CD14-positive monocyte (primary cell): ENCODE measurements at regions not wholly inside any gene's neighbourhood (a gene's known extent, or its start where the extent isn't known, plus 50 kb on each side); places are given as distances from the start of the nearest gene placed in this dataset.

Experiments used
- DNase-seq, 3 donors: peaks; one replicate each; pipeline ENCODE4 v3.0.0-alpha.2; 2011 to 2022
- H2AFZ ChIP-seq: 2 replicates; pipeline ENCODE4 v1.6.0; 2012; ENCODE audit warnings: mild to moderate bottlenecking, low read depth, low read length, inconsistent platforms; ENCODE audit not compliant: insufficient read depth, poor library complexity, severe bottlenecking
- H3K27ac ChIP-seq, 2 donors: 1 replicate in 1 of 2; 2 replicates in 1 of 2; pipeline ENCODE4 v1.5.1; 2012 to 2013; ENCODE audit warnings: low read length in 2 of 2, control low read depth in 1 of 2, inconsistent platforms in 1 of 2, low read depth in 1 of 2, mild to moderate bottlenecking in 1 of 2
- H3K27me3 ChIP-seq, 2 donors: one replicate each; pipeline versions ENCODE4 v1.6.0 to v1.6.1; 2011 to 2013; ENCODE audit warnings: low read length in 2 of 2; ENCODE audit not compliant: control insufficient read depth in 2 of 2, insufficient read depth in 2 of 2
- H3K36me3 ChIP-seq, 2 donors: replicated peaks in 1 of 2; 1 replicate in 1 of 2; 2 replicates in 1 of 2; pipeline versions ENCODE4 v1.5.1 to v1.6.1; 2012 to 2013; ENCODE audit warnings: low read length in 2 of 2, control low read depth in 1 of 2, inconsistent platforms in 1 of 2, mild to moderate bottlenecking in 1 of 2; ENCODE audit not compliant: insufficient read depth in 2 of 2, control insufficient read depth in 1 of 2
- H3K4me1 ChIP-seq, 2 donors: 1 replicate in 1 of 2; 2 replicates in 1 of 2; pipeline versions ENCODE4 v1.5.1 to v1.6.1; 2012 to 2013; ENCODE audit warnings: low read length in 2 of 2, control low read depth in 1 of 2, inconsistent platforms in 1 of 2, mild to moderate bottlenecking in 1 of 2, moderate library complexity in 1 of 2; ENCODE audit not compliant: insufficient read depth in 2 of 2, control insufficient read depth in 1 of 2
- H3K4me2 ChIP-seq: replicated peaks from 2 replicates; pipeline ENCODE3; 2012; ENCODE audit warnings: low read length, moderate library complexity, mild to moderate bottlenecking; ENCODE audit not compliant: poor library complexity, severe bottlenecking; ENCODE audit errors: extremely low read depth
- H3K4me3 ChIP-seq, 3 experiments: fragments of 200-600 bp in 1 of 3; sonication (generic) in 1 of 3; replicated peaks in 1 of 3; 1 replicate in 2 of 3; 2 replicates in 1 of 3; pipeline ENCODE4 v1.5.1; 2011 to 2013; ENCODE audit warnings: low read length in 3 of 3, mild to moderate bottlenecking in 3 of 3, control low read depth in 2 of 3, low read depth in 2 of 3, inconsistent platforms in 1 of 3, moderate library complexity in 1 of 3
- H3K79me2 ChIP-seq: 2 replicates; pipeline ENCODE4 v1.6.0; 2012; ENCODE audit warnings: mild to moderate bottlenecking, control low read depth, inconsistent platforms, low read length, moderate library complexity; ENCODE audit not compliant: insufficient read depth
- H3K9ac ChIP-seq: 2 replicates; pipeline ENCODE4 v1.6.0; 2017; ENCODE audit warnings: low read length, mild to moderate bottlenecking; ENCODE audit not compliant: insufficient read depth, poor library complexity, severe bottlenecking
- H3K9me3 ChIP-seq, 2 donors: replicated peaks in 1 of 2; 1 replicate in 1 of 2; 2 replicates in 1 of 2; pipeline versions ENCODE4 v1.5.1 to v1.6.1; 2012 to 2013; ENCODE audit warnings: low read length in 2 of 2, control low read depth in 1 of 2; ENCODE audit not compliant: control insufficient read depth in 1 of 2, insufficient read depth in 1 of 2
- H4K20me1 ChIP-seq: 2 replicates; pipeline ENCODE4 v1.6.0; 2012; ENCODE audit warnings: mild to moderate bottlenecking, low read length, control low read depth, moderate library complexity; ENCODE audit not compliant: insufficient read depth
- H3K27ac Mint-ChIP-seq, 7 donors: one replicate each; pipeline ENCODE4 v1.8.0; 2020; ENCODE audit warnings: mild to moderate bottlenecking in 7 of 7, mixed read lengths in 7 of 7, moderate library complexity in 6 of 7, inconsistent platforms in 2 of 7
- H3K27me3 Mint-ChIP-seq, 3 donors: one replicate each; pipeline ENCODE4 v1.8.0; 2021 to 2022; ENCODE audit warnings: low read depth in 3 of 3, mild to moderate bottlenecking in 3 of 3, mixed read lengths in 3 of 3, moderate library complexity in 3 of 3, inconsistent platforms in 1 of 3
- H3K36me3 Mint-ChIP-seq, 2 donors: one replicate each; pipeline ENCODE4 v1.8.0; 2020; ENCODE audit warnings: mixed read lengths in 2 of 2, inconsistent platforms in 1 of 2, mild to moderate bottlenecking in 1 of 2
- H3K4me1 Mint-ChIP-seq: one replicate; pipeline ENCODE4 v1.8.0; 2020; ENCODE audit warnings: mild to moderate bottlenecking, mixed read lengths
- H3K4me3 Mint-ChIP-seq, 2 donors: one replicate each; pipeline ENCODE4 v1.8.0; 2020; ENCODE audit warnings: mild to moderate bottlenecking in 2 of 2, mixed read lengths in 2 of 2, moderate library complexity in 1 of 2
- H3K9me3 Mint-ChIP-seq, 7 donors: one replicate each; pipeline ENCODE4 v1.8.0; 2020 to 2022; ENCODE audit warnings: mixed read lengths in 7 of 7, mild to moderate bottlenecking in 6 of 7, moderate library complexity in 6 of 7, inconsistent platforms in 2 of 7
- WGBS: methylation state at CpG from one replicate; pipeline ENCODE4 v1.1.5; 2013; ENCODE audit warnings: missing lambda C conversion rate; ENCODE audit not compliant: insufficient coverage; 5-methylcytosine and 5-hydroxymethylcytosine counted together
- intact Hi-C, 2 donors: fragments of 100-400 bp; cut with micrococcal nuclease; formaldehyde crosslinking; loops; one replicate each; pipeline versions ENCODE4 v1.15.0 to v1.15.1; 2023
- TF ChIP-seq, protein P1 (sequence below): fragments of 200-600 bp; IDR thresholded peaks from one replicate; pipeline ENCODE4 v1.8.0; 2022; ENCODE audit warnings: antibody characterized with exemption, mild to moderate bottlenecking

DNA sequence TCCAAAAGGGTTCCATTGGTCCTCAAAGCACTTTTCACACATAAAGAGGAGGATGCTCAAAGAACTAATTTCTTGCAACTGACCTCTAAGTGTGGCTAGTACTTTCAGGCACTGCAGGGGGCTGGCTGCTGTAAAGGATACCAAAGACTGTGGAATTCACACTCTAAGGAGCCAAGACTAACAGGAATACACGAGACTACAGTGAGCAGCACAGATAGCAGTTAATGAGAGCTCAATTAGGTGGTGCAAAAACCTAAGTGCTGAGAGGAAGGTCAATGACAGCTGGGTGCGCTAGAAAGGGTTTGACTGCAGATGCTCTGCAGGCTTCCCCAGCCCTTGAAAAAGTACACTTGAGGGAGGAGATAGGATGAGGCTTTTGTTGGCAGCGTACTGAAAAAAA, 124.3 kb upstream of the NTM start:
- no peak overlapping the region for H3K4me2 ChIP-seq

GRCh38 chr11:131246663-131247062, 123.8 kb upstream of the NTM start:
- Histone ChIP-seq H3K9ac (no peak overlapping the region), H2AFZ (no peak overlapping the region), H3K27ac (no peak overlapping the region), H3K36me3 (no peaks in the 10 kb centered on the region), H3K4me1 (no peaks in the 10 kb centered on the region), H3K27me3 (peaks cover 0 to 4% of the 10 kb centered on the region in 2 donors), H3K4me2 (no peak overlapping the region), H3K9me3 (no peaks in the 10 kb centered on the region), H3K79me2 (no peaks in the 10 kb centered on the region), H4K20me1 (no peaks in the 10 kb centered on the region), H3K4me3 (no peak overlapping the region)
- H3K4me1 Mint-ChIP-seq = no peaks in the 10 kb centered on the region
- peaks cover 7 to 14% (median 12%) of the 10 kb centered on the region in 3 donors for H3K27me3 Mint-ChIP-seq
- intact Hi-C loops = no loop called here
- no peak for DNase-seq
- H3K36me3 Mint-ChIP-seq = no peaks in the 10 kb centered on the region
- WGBS = 19% methylated on average over 14 of the region's 15 CpGs
- H3K4me3 Mint-ChIP-seq = no peak overlapping the region
- TF ChIP-seq, protein P1, sequence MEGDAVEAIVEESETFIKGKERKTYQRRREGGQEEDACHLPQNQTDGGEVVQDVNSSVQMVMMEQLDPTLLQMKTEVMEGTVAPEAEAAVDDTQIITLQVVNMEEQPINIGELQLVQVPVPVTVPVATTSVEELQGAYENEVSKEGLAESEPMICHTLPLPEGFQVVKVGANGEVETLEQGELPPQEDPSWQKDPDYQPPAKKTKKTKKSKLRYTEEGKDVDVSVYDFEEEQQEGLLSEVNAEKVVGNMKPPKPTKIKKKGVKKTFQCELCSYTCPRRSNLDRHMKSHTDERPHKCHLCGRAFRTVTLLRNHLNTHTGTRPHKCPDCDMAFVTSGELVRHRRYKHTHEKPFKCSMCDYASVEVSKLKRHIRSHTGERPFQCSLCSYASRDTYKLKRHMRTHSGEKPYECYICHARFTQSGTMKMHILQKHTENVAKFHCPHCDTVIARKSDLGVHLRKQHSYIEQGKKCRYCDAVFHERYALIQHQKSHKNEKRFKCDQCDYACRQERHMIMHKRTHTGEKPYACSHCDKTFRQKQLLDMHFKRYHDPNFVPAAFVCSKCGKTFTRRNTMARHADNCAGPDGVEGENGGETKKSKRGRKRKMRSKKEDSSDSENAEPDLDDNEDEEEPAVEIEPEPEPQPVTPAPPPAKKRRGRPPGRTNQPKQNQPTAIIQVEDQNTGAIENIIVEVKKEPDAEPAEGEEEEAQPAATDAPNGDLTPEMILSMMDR = peak; percentile 25
- no peak overlapping the region for H3K27ac Mint-ChIP-seq
- H3K9me3 Mint-ChIP-seq = peaks cover 0 to 3% (median 0%) of the 10 kb centered on the region in 7 donors

More for the DNA sequence above, 124.3 kb upstream of the NTM start:
- TF ChIP-seq, protein P1 = no peak
- H3K27me3 Mint-ChIP-seq = peaks cover 7 to 12% (median 12%) of the 10 kb centered on the region in 3 donors
- H3K27ac Mint-ChIP-seq = no peak overlapping the region
- no peaks in the 10 kb centered on the region for H3K36me3 Mint-ChIP-seq
- H3K9me3 ChIP-seq = no peaks in the 10 kb centered on the region
- no peaks in the 10 kb centered on the region for H3K79me2 ChIP-seq
- H3K4me1 ChIP-seq = no peaks in the 10 kb centered on the region
- H3K27ac ChIP-seq = no peak overlapping the region
- H4K20me1 ChIP-seq = no peaks in the 10 kb centered on the region
- H3K36me3 ChIP-seq = no peaks in the 10 kb centered on the region
- no peak for DNase-seq
- peaks cover 0 to 3% (median 0%) of the 10 kb centered on the region in 7 donors for H3K9me3 Mint-ChIP-seq
- no peak overlapping the region for H3K9ac ChIP-seq
- H3K4me3 ChIP-seq = no peak overlapping the region
- no peaks in the 10 kb centered on the region for H3K4me1 Mint-ChIP-seq
- intact Hi-C loops = no loop called here
- no peak overlapping the region for H3K4me3 Mint-ChIP-seq
- 7% methylated on average over 2 of the region's 3 CpGs for WGBS
- H2AFZ ChIP-seq = no peak overlapping the region
- H3K27me3 ChIP-seq = peaks cover 0 to 4% of the 10 kb centered on the region in 2 donors
